Thoracic aorta (tissue), 2 donors: ENCODE measurements at regions not wholly inside any gene's neighbourhood (a gene's known extent, or its start where the extent isn't known, plus 50 kb on each side); places are given as distances from the start of the nearest gene placed in this dataset.

Experiments
- ATAC-seq: fragments of 150-250 bp; one replicate; pipeline ENCODE4 v1.8.0; 2017; ENCODE audit warnings: low read depth; ENCODE audit not compliant: insufficient number of reproducible peaks, low FRiP score
- DNase-seq: peaks from one replicate; pipeline ENCODE4 v3.0.0-alpha.2; 2020; ENCODE audit warnings: low spot score
- H3K27ac ChIP-seq, 2 donors: fragments of 200-600 bp; sonication (generic); 1 replicate in 1 of 2; 2 replicates in 1 of 2; pipeline ENCODE4 v1.5.1; 2016; ENCODE audit warnings: mild to moderate bottlenecking in 2 of 2, moderate library complexity in 2 of 2
- H3K27me3 ChIP-seq: fragments of 200-600 bp; sonication (generic); replicated peaks from 2 replicates; pipeline ENCODE4 v1.6.0; 2016; ENCODE audit warnings: mild to moderate bottlenecking; ENCODE audit not compliant: insufficient read depth
- H3K36me3 ChIP-seq: fragments of 200-600 bp; sonication (generic); one replicate; pipeline ENCODE4 v1.5.1; 2016
- H3K4me1 ChIP-seq, 2 donors: fragments of 200-600 bp; sonication (generic); 1 replicate in 1 of 2; 2 replicates in 1 of 2; pipeline versions ENCODE4 v1.5.1 to v1.6.0; 2016; ENCODE audit warnings: low read depth in 2 of 2, mild to moderate bottlenecking in 1 of 2; ENCODE audit not compliant: control insufficient read depth in 1 of 2
- H3K4me3 ChIP-seq: fragments of 200-600 bp; sonication (generic); 2 replicates; pipeline ENCODE4 v1.5.1; 2016; ENCODE audit warnings: mild to moderate bottlenecking
- H3K9me3 ChIP-seq: fragments of 200-600 bp; sonication (generic); 2 replicates; pipeline ENCODE4 v1.5.1; 2016
- CTCF ChIP-seq: fragments of 200-600 bp; sonication (generic); IDR thresholded peaks from one replicate; pipeline ENCODE4 v1.5.1; 2019; ENCODE audit warnings: antibody characterized with exemption

- DNase-seq (no peak), ATAC-seq (no peak)
- Histone ChIP-seq H3K9me3 (no peaks in the 10 kb centered on the region), H3K36me3 (no peaks in the 10 kb centered on the region), H3K27ac (no peak overlapping the region), H3K27me3 (no peaks in the 10 kb centered on the region), H3K4me1 (no peaks in the 10 kb centered on the region), H3K4me3 (no peak overlapping the region)
- TF ChIP-seq CTCF, result no peak
Observed at GRCh38 chr7:135817583-135817982, 69.0 kb upstream of the FAM180A start.

GRCh38 chr7:135815033-135815432, 66.4 kb upstream of the FAM180A start:
- ATAC-seq (no peak), DNase-seq (no peak)
- Histone ChIP-seq H3K36me3 (no peaks in the 10 kb centered on the region), H3K27me3 (no peaks in the 10 kb centered on the region), H3K4me1 (no peaks in the 10 kb centered on the region), H3K9me3 (no peaks in the 10 kb centered on the region), H3K4me3 (no peak overlapping the region), H3K27ac (no peak overlapping the region)
- TF ChIP-seq CTCF, result no peak

GRCh38 chr7:135812148-135812547, 63.5 kb upstream of the FAM180A start:
- Histone ChIP-seq H3K4me1 (peaks cover 7 to 16% of the 10 kb centered on the region in 2 donors), H3K27ac (no peak overlapping the region), H3K4me3 (no peak overlapping the region), H3K27me3 (no peaks in the 10 kb centered on the region), H3K36me3 (no peaks in the 10 kb centered on the region), H3K9me3 (no peaks in the 10 kb centered on the region)
- DNase-seq (no peak), ATAC-seq (no peak)
- TF ChIP-seq CTCF, result no peak

DNA sequence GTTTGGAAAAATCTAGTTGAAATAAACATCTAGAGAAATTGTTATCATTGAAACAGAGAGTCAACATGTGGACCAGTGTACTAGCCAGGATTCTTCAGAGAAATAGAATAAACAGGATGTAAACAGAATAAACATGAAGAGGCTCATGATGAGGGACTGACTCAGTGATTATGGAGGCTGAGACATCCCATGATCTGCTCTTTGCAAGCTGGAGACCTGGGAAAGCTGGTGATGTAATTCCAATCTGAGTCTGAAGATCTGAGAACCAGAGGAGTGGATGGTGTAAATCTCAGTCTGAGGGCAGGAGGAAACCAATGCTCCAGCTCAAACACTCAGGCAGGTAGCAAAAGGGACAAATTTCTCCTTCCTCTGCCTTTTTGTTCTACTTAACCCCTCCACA, 62.9 kb upstream of the FAM180A start:
- TF ChIP-seq CTCF, result no peak
- H3K27ac ChIP-seq, result no peak overlapping the region
- H3K9me3 ChIP-seq, result no peaks in the 10 kb centered on the region
- ATAC-seq (no peak), DNase-seq (no peak)
- H3K27me3 ChIP-seq, result no peaks in the 10 kb centered on the region
- H3K36me3 ChIP-seq, result no peaks in the 10 kb centered on the region
- H3K4me3 ChIP-seq, result no peak overlapping the region
- H3K4me1 ChIP-seq, result peaks cover 7 to 16% of the 10 kb centered on the region in 2 donors

DNA sequence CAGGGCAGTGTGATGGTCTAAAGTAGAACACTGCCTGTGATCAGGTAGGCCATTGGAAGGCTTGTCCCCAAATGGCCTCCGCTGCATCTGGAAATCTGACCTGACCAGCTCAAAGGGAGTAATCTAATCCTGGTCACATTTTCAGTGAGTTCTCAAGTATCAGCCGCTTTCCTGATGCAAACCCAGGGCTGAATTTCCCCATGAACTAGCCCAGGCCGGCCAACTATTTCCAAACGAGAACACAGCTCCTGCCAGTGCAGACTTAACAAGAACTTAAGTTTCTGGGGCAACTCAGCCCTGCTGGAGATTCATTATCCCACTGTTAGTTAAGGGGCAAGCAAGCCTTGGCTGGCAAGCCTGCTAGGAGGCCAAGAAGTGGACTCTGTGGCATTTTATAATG, 59.6 kb upstream of the FAM180A start:
- ATAC-seq, result no peak
- peaks cover 7 to 16% of the 10 kb centered on the region in 2 donors for H3K4me1 ChIP-seq
- no peaks in the 10 kb centered on the region for H3K9me3 ChIP-seq
- no peak overlapping the region for H3K4me3 ChIP-seq
- no peak overlapping the region for H3K27ac ChIP-seq
- no peaks in the 10 kb centered on the region for H3K27me3 ChIP-seq
- no peak for TF ChIP-seq CTCF
- no peak for DNase-seq
- H3K36me3 ChIP-seq, result no peaks in the 10 kb centered on the region
